Mesothelial cell of epicardium (in vitro differentiated cells): ENCODE measurements at regions not wholly inside any gene's neighbourhood (a gene's known extent, or its start where the extent isn't known, plus 50 kb on each side); places are given as distances from the start of the nearest gene placed in this dataset.
A peak's percentile ranks its signal among the peaks of the same experiment; 100 is the strongest.

ENCODE experiments used
- DNase-seq, 2 experiments: peaks; one replicate each; pipeline ENCODE4 v3.0.0; 2021; ENCODE audit warnings: low spot score in 2 of 2; ENCODE audit not compliant: unreplicated experiment in 2 of 2
- H3K27ac Mint-ChIP-seq: 2 replicates; pipeline ENCODE4 v1.8.0; 2021; ENCODE audit warnings: mixed read lengths
- H3K27me3 Mint-ChIP-seq: 2 replicates; pipeline ENCODE4 v1.8.0; 2021; ENCODE audit warnings: low read depth, mixed read lengths
- H3K36me3 Mint-ChIP-seq: 2 replicates; pipeline ENCODE4 v1.8.0; 2021; ENCODE audit warnings: mixed read lengths
- H3K4me1 Mint-ChIP-seq: 2 replicates; pipeline ENCODE4 v1.8.0; 2021; ENCODE audit warnings: mixed read lengths
- H3K4me3 Mint-ChIP-seq: 2 replicates; pipeline ENCODE4 v1.8.0; 2021; ENCODE audit warnings: mild to moderate bottlenecking, moderate library complexity, mixed read lengths
- H3K9me3 Mint-ChIP-seq: 2 replicates; pipeline ENCODE4 v1.8.0; 2021; ENCODE audit warnings: mixed read lengths
- TF ChIP-seq, protein P1 (sequence below): fragments of 200-600 bp; sonication (generic); IDR thresholded peaks from one replicate; pipeline ENCODE4 v1.5.0; 2021; ENCODE audit warnings: antibody characterized with exemption; ENCODE audit not compliant: unreplicated experiment

DNA sequence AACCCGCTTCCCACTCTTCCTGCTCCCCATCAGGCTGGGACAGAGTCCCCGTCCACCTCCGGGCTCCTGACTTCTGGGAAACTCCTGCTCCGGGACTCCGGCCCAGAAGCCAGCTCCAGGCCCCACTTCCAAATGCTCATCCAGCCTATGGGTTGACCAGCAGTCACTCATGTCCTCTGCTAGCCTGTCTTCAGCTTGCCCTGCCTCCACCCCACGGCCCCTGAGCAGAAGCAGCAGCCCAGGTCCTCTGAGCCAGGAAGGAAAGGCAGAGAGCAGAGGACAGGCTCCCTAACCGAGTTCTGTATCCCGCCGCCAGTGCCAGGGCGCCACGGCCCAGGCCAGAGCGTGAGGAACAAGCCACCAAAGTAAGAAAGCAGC is 86.4 kb upstream of the ID2 start:
- DNase-seq: no peak
- Mint-ChIP-seq H3K27me3 (no peaks in the 10 kb centered on the region), H3K27ac (peak overlapping the region; percentile 24), H3K9me3 (peaks cover 2% of the 10 kb centered on the region), H3K36me3 (no peaks in the 10 kb centered on the region), H3K4me3 (no peak overlapping the region), H3K4me1 (peaks cover 31% of the 10 kb centered on the region)
- TF ChIP-seq, protein P1, sequence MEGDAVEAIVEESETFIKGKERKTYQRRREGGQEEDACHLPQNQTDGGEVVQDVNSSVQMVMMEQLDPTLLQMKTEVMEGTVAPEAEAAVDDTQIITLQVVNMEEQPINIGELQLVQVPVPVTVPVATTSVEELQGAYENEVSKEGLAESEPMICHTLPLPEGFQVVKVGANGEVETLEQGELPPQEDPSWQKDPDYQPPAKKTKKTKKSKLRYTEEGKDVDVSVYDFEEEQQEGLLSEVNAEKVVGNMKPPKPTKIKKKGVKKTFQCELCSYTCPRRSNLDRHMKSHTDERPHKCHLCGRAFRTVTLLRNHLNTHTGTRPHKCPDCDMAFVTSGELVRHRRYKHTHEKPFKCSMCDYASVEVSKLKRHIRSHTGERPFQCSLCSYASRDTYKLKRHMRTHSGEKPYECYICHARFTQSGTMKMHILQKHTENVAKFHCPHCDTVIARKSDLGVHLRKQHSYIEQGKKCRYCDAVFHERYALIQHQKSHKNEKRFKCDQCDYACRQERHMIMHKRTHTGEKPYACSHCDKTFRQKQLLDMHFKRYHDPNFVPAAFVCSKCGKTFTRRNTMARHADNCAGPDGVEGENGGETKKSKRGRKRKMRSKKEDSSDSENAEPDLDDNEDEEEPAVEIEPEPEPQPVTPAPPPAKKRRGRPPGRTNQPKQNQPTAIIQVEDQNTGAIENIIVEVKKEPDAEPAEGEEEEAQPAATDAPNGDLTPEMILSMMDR: no peak

DNA sequence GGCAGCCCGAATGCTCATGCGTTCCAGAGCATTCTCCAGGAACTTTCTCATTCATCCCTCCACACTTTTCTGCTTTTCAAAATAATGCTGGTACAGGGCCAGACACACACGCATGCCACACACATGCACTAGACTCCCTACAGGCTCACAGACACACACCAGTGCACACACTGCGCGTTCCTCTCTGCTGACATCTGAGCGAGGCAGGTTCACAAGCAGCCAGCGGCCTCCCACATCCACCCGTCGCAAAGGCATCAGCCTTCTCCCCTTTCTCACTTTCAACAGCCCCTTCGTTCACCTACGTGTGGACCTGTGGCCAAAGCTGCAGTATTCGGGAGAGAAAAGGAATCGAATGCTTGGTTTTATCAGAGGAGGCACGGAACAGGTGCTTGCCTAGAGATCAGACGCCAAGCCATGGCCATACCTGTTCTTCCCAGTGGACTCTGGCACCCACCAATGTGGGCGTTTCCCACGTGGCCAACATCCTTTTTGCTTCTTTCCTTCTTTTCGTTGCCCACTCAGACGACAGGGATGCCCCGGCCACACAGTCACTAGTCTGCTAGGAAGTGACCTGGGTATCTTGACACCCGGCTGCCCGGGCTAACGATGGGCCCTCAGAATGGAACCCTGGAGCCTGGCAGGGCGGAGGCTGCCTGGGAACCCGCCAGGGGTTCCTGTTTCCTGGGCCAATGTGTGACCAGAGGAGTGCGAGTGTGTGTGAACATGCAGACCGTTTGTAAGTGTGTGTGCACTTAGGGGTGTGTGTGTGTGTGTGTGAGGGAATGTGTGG is 85.8 kb upstream of the ID2 start:
- TF ChIP-seq, protein P1: no peak
- Mint-ChIP-seq H3K9me3 (peaks cover 2% of the 10 kb centered on the region), H3K27me3 (no peaks in the 10 kb centered on the region), H3K4me1 (peaks cover 26% of the 10 kb centered on the region), H3K27ac (peak overlapping the region; percentile 2), H3K4me3 (no peak overlapping the region), H3K36me3 (no peaks in the 10 kb centered on the region)
- DNase-seq: no peak

DNA sequence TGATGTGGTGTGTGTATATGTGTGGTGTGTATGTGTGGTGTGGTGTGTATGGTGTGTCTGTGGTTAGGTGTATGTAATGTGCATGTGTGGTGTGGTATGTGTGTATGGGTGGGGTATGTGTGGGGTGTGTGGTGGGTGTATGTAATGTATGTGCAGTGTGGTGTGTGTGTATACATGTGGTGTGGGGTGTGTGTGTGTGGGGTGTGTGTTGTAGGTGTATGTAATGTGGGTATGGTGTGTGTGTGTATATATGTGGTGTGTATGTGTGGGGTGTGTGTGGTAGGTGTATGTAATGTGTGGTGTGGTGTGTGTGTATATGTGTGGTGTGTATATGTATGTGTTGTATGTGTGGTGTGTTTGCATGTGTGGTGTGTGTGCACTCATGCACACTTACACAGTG is 84.8 kb upstream of the ID2 start:
- peaks cover 24% of the 10 kb centered on the region for H3K4me1 Mint-ChIP-seq
- no peaks in the 10 kb centered on the region for H3K36me3 Mint-ChIP-seq
- TF ChIP-seq, protein P1: no peak
- H3K27me3 Mint-ChIP-seq: no peaks in the 10 kb centered on the region
- no peak overlapping the region for H3K27ac Mint-ChIP-seq
- DNase-seq: no peak
- peaks cover 2% of the 10 kb centered on the region for H3K9me3 Mint-ChIP-seq
- no peak overlapping the region for H3K4me3 Mint-ChIP-seq

DNA sequence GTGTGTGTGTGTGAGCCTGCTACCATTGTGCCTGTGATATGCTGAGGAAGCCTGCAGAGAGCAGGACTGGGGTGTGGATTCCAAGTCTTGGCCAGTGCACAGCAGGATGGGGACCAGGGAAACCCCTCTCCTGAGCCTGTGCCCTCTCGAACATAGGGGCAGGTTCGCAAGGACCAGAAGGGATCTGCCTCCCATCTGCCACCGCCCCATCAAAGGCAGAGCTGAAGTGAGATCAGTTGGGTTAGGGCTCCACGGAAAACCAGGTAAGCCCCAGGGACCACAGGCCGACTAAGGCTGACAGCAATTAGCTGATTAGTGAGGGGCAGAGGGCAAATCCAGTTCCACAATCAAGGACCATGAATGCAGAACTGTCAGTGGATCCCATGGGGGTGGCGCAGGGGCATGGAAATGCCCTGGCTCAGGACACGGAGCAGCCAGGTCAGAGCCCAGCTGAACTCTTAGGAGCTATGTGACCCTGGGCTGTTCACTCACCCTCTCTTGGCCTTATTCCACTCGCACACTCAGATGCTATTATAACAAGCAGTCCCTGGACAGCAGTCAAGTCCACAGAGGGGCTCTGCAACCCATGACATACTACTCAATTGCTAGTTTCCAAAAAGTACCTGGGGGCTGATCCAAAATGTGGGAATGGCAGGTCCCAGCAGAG is 84.2 kb upstream of the ID2 start:
- peaks cover 2% of the 10 kb centered on the region for H3K9me3 Mint-ChIP-seq
- no peak overlapping the region for H3K4me3 Mint-ChIP-seq
- TF ChIP-seq, protein P1: no peak
- H3K36me3 Mint-ChIP-seq: no peaks in the 10 kb centered on the region
- no peak overlapping the region for H3K27ac Mint-ChIP-seq
- no peak for DNase-seq
- no peaks in the 10 kb centered on the region for H3K27me3 Mint-ChIP-seq
- H3K4me1 Mint-ChIP-seq: peaks cover 29% of the 10 kb centered on the region

DNA sequence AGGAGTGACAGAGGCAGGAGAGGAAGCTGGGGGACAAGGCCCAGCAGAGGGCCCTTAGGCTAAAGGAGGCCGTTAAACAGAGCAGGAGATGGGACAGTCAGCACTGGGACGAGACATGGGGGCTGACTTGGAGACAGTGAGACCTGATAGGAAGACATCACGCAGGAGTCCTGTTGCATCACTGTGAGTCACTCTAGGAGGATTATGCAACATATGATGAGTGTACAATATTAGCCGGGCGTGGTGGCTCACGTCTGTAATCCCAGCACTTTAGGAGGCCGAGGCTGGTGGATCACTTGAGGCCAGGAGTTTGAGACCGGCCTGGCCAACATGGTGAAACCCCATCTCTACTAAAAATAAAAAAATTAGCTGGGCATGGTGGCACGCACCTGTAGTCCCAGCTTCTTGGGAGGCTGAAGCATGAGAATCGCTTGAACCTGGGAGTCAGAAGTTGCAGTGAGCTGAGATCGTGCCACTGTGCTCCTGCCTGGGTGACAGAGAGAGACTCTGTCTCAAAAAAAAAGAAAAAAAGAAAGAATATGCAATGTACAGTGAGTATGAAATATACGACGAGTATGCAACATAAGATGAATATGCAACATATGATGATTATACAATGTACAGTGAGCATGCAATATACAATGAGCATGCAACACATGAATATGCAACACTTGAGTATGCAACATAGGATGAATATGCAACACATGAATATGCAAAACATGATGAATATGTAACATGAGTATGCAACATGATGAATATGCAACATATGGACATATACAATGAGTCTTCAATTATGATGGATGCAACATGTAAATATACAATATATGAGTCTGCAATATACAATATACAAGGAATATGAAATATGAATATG is 83.3 kb upstream of the ID2 start:
- Mint-ChIP-seq H3K4me1 (peaks cover 33% of the 10 kb centered on the region), H3K4me3 (no peak overlapping the region), H3K27ac (no peak overlapping the region), H3K36me3 (no peaks in the 10 kb centered on the region), H3K9me3 (peaks cover 2% of the 10 kb centered on the region), H3K27me3 (no peaks in the 10 kb centered on the region)
- no peak for DNase-seq
- TF ChIP-seq, protein P1: no peak
